RWPE1 (cell line): ENCODE measurements at regions not wholly inside any gene's neighbourhood (a gene's known extent, or its start where the extent isn't known, plus 50 kb on each side); places are given as distances from the start of the nearest gene placed in this dataset.

Source experiments
- CTCF ChIA-PET: fragments of 350-600 bp; sonication (Branson Sonifier 250); formaldehyde crosslinking; extraction: SDS; loops from one replicate; lab custom pipeline; 2021; lab: Yijun Ruan, JAX
- POLR2A ChIA-PET: fragments of 400-600 bp; formaldehyde crosslinking; extraction: SDS; loops from one replicate; lab custom pipeline; 2020; ENCODE audit warnings: antibody characterized with exemption; ENCODE audit not compliant: low non-redundant PET; lab: Yijun Ruan, JAX
- DNase-seq: peaks from one replicate; pipeline ENCODE4 v3.0.0; 2012; ENCODE audit warnings: low spot score
- H3K27ac ChIP-seq: fragments of 450-650 bp; 2 replicates; pipeline ENCODE4 v1.5.1; 2017
- TF ChIP-seq, protein P1 (sequence below): fragments of 450-650 bp; conservative IDR thresholded peaks from 2 replicates; pipeline ENCODE4 v1.5.1; 2017; ENCODE audit warnings: low read depth, mild to moderate bottlenecking

GRCh38 chr4:180296036-180296599, 1947.1 kb upstream of the TENM3 start:
- DNase-seq, result no peak
- H3K27ac ChIP-seq, result no peak overlapping the region
- TF ChIP-seq, protein P1, sequence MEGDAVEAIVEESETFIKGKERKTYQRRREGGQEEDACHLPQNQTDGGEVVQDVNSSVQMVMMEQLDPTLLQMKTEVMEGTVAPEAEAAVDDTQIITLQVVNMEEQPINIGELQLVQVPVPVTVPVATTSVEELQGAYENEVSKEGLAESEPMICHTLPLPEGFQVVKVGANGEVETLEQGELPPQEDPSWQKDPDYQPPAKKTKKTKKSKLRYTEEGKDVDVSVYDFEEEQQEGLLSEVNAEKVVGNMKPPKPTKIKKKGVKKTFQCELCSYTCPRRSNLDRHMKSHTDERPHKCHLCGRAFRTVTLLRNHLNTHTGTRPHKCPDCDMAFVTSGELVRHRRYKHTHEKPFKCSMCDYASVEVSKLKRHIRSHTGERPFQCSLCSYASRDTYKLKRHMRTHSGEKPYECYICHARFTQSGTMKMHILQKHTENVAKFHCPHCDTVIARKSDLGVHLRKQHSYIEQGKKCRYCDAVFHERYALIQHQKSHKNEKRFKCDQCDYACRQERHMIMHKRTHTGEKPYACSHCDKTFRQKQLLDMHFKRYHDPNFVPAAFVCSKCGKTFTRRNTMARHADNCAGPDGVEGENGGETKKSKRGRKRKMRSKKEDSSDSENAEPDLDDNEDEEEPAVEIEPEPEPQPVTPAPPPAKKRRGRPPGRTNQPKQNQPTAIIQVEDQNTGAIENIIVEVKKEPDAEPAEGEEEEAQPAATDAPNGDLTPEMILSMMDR, result no peak
- POLR2A ChIA-PET, result no interaction called here
- CTCF ChIA-PET, result no interaction called here

- H3K27ac ChIP-seq, result no peak overlapping the region
- POLR2A ChIA-PET, result no interaction called here
- TF ChIP-seq, protein P1, result no peak
- CTCF ChIA-PET, result no interaction called here
- DNase-seq, result no peak
Observed at GRCh38 chr4:180304321-180304720, 1938.9 kb upstream of the TENM3 start.

GRCh38 chr4:180310616-180311015, 1932.6 kb upstream of the TENM3 start:
- TF ChIP-seq, protein P1, result no peak
- no peak overlapping the region for H3K27ac ChIP-seq
- CTCF ChIA-PET, result no interaction called here
- POLR2A ChIA-PET, result no interaction called here
- no peak for DNase-seq

GRCh38 chr4:180314972-180315371, 1928.2 kb upstream of the TENM3 start:
- TF ChIP-seq, protein P1, result no peak
- no peak overlapping the region for H3K27ac ChIP-seq
- CTCF ChIA-PET, result no interaction called here
- POLR2A ChIA-PET, result no interaction called here
- no peak for DNase-seq

DNA sequence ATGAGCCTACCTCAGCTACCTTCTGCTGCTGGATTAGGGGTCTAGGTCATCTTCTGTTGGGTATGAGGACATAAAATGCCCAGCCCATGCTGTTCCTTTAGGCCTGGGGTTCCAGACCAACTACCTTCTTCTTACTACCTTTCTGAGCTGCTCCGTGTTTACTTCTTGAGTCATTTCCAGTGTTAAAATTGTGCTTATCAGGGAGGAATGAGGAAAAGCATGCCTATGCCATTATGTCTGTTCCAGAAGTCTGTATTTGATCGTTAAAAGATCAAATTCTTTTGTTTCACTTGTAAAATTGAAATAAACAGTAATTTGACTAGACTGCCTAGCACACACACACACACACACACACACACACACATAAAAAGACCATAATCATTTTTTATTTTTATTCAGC, 1912.7 kb upstream of the TENM3 start:
- DNase-seq, result no peak
- ChIA-PET CTCF (no interaction called here), POLR2A (no interaction called here)
- TF ChIP-seq, protein P1, result no peak
- H3K27ac ChIP-seq, result no peak overlapping the region

DNA sequence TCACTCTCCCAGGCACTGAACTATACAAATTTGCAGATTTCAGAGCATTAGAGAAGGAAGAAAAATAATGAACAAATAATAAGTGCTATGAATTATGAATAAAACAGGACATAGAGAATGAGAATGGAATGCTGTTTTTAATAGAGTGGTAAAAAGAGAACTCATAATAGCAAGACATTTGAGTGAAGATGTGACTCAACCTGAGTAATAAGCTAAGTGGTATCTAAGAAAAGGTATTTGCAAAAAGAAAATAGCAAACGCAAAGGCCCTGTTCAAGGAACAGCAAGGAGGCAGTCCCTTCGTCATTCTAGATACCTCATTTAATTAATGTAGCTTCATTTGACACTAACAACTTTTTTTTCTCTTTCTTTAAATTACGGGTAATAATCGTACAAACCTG, 1910.0 kb upstream of the TENM3 start:
- H3K27ac ChIP-seq, result no peak overlapping the region
- CTCF ChIA-PET, result no interaction called here
- POLR2A ChIA-PET, result no interaction called here
- DNase-seq, result no peak
- TF ChIP-seq, protein P1, result no peak
